HepG2 (cell line): ENCODE measurements at regions not wholly inside any gene's neighbourhood (a gene's known extent, or its start where the extent isn't known, plus 50 kb on each side); places are given as distances from the start of the nearest gene placed in this dataset.
A peak's percentile ranks its signal among the peaks of the same experiment; 100 is the strongest.

ENCODE experiments used
- ATAC-seq: fragments of 200-7000 bp; cut with Tn5 transposase; 3 replicates; pipeline ENCODE4 v1.9.1; 2020; ENCODE audit warnings: mild to moderate bottlenecking, moderate library complexity
- BruUV-seq: library from RNA; stranded (reverse); fragments of 400-500 nt; replicated peaks from 2 replicates; lab custom pipeline; 2021; lab: Mats Ljungman, UMichigan
- CTCF ChIA-PET: fragments of 300-600 bp; formaldehyde crosslinking; extraction: SDS; loops from one replicate; lab custom pipeline; 2021; ENCODE audit warnings: low total read pairs, inconsistent platforms, low intra/inter-chr PET ratio; lab: Yijun Ruan, JAX
- POLR2A ChIA-PET: fragments of 350-600 bp; sonication (Branson Sonifier 250); formaldehyde crosslinking; loops from one replicate; lab custom pipeline; 2020; ENCODE audit warnings: antibody characterized with exemption, inconsistent platforms; lab: Yijun Ruan, JAX
- DNase-seq: peaks from one replicate; pipeline ENCODE4 v3.0.0-alpha.2; 2015; ENCODE audit warnings: low spot score
- FAIRE-seq: peaks from 3 replicates; lab custom pipeline; 2011; peaks lifted over from hg19 to GRCh38; lab: Jason Lieb, UNC
- H2AFZ ChIP-seq: one replicate; pipeline ENCODE4 v1.6.1; 2011; ENCODE audit warnings: low read length, inconsistent platforms
- H3K27ac ChIP-seq: fragments of 300-600 bp; 3 replicates; pipeline ENCODE4 v1.8.0; 2011; ENCODE audit warnings: mixed run types, mild to moderate bottlenecking, mixed read lengths, low read length, inconsistent platforms; ENCODE audit not compliant: insufficient read depth; ENCODE audit errors: extremely low read length
- H3K27me3 ChIP-seq, 2 experiments: fragments of 200-600 bp in 1 of 2; 2 replicates in 1 of 2; 3 replicates in 1 of 2; pipeline versions ENCODE4 v1.6.0 to v1.8.0; 2011; ENCODE audit warnings: low read length in 2 of 2, mild to moderate bottlenecking in 2 of 2, moderate library complexity in 2 of 2, inconsistent platforms in 1 of 2; ENCODE audit not compliant: insufficient read depth in 2 of 2, control insufficient read depth in 1 of 2
- H3K36me3 ChIP-seq, 2 experiments: fragments of 200-600 bp in 1 of 2; replicated peaks in 1 of 2; 2 replicates in 1 of 2; 3 replicates in 1 of 2; pipeline versions ENCODE4 v1.5.1 to v1.8.0; 2011; ENCODE audit warnings: low read length in 2 of 2, inconsistent platforms in 1 of 2; ENCODE audit not compliant: insufficient read depth in 2 of 2, control insufficient read depth in 1 of 2
- H3K4me1 ChIP-seq: 2 replicates; pipeline ENCODE4 v1.5.1; 2012; ENCODE audit warnings: low read length, inconsistent platforms; ENCODE audit not compliant: insufficient read depth
- H3K4me2 ChIP-seq: 2 replicates; pipeline ENCODE4 v1.6.0; 2011; ENCODE audit warnings: low read depth, low read length, inconsistent platforms
- H3K4me3 ChIP-seq, 3 experiments: fragments of 200-600 bp in 1 of 3; sonication (generic), shearing (Covaris generic) in 1 of 3; replicated peaks in 1 of 3; 2 replicates each; pipeline ENCODE4 v1.5.1; 2011 to 2016; ENCODE audit warnings: low read length in 3 of 3, inconsistent platforms in 2 of 3, low read depth in 2 of 3, mild to moderate bottlenecking in 2 of 3, control low read depth in 1 of 3, mixed read lengths in 1 of 3; ENCODE audit not compliant: insufficient read depth in 1 of 3
- H3K79me2 ChIP-seq: one replicate; pipeline ENCODE4 v1.6.1; 2011; ENCODE audit warnings: low read length, inconsistent platforms; ENCODE audit not compliant: insufficient read depth
- H3K9ac ChIP-seq: 2 replicates; pipeline ENCODE4 v1.6.0; 2011; ENCODE audit warnings: mild to moderate bottlenecking, low read depth, low read length, inconsistent platforms; ENCODE audit not compliant: insufficient read depth
- H3K9me3 ChIP-seq: 2 replicates; pipeline ENCODE4 v1.5.1; 2012; ENCODE audit warnings: mild to moderate bottlenecking, low read length
- H4K20me1 ChIP-seq: 2 replicates; pipeline ENCODE4 v1.6.0; 2011; ENCODE audit warnings: inconsistent platforms, mild to moderate bottlenecking, low read length, moderate library complexity; ENCODE audit not compliant: insufficient read depth
- AGO2 ChIP-seq: fragments of 200-400 bp; formaldehyde crosslinking; optimal IDR thresholded peaks from 2 replicates; pipeline ENCODE3; 2017; ENCODE audit warnings: mild to moderate bottlenecking, low read depth, low read length, moderate library complexity
- CBFB ChIP-seq: sonication (generic); formaldehyde crosslinking; IDR thresholded peaks from 2 replicates; pipeline ENCODE4 v1.4.0; 2020; ENCODE audit warnings: missing genetic modification reagents
- FLYWCH1 ChIP-seq: sonication (generic); formaldehyde crosslinking; IDR thresholded peaks from 2 replicates; pipeline ENCODE4 v1.8.1; 2023; ENCODE audit warnings: mild to moderate bottlenecking, missing genetic modification reagents
- GTF3A ChIP-seq: sonication (generic); formaldehyde crosslinking; conservative IDR thresholded peaks from 2 replicates; pipeline ENCODE4 v1.4.0; 2020; ENCODE audit warnings: mild to moderate bottlenecking, missing genetic modification reagents
- HNRNPL ChIP-seq: fragments of 200-400 bp; formaldehyde crosslinking; IDR thresholded peaks from 2 replicates; pipeline ENCODE4 v1.6.1; 2017; ENCODE audit warnings: mild to moderate bottlenecking, low read depth, low read length
- NR2F6 ChIP-seq, 2 experiments: IDR thresholded peaks; 2 replicates each; pipeline ENCODE4 v1.6.1; 2016; ENCODE audit warnings: antibody characterized with exemption in 1 of 2, mild to moderate bottlenecking in 1 of 2
- SMAD9 ChIP-seq: sonication (generic); formaldehyde crosslinking; IDR thresholded peaks from 2 replicates; pipeline ENCODE4 v1.5.1; 2020; ENCODE audit warnings: mild to moderate bottlenecking, missing genetic modification reagents
- SPEN ChIP-seq: sonication (generic); formaldehyde crosslinking; IDR thresholded peaks from 2 replicates; pipeline ENCODE4 v1.5.1; 2020; ENCODE audit warnings: low read depth, mild to moderate bottlenecking, missing genetic modification reagents
- XBP1 ChIP-seq: sonication (generic); formaldehyde crosslinking; IDR thresholded peaks from 2 replicates; pipeline ENCODE4 v1.5.0; 2020; ENCODE audit warnings: missing genetic modification reagents
- ZFY ChIP-seq: sonication (generic); formaldehyde crosslinking; IDR thresholded peaks from 2 replicates; pipeline ENCODE4 v1.4.0; 2020; ENCODE audit warnings: missing genetic modification reagents
- ZNF430 ChIP-seq: sonication (generic); formaldehyde crosslinking; IDR thresholded peaks from 2 replicates; pipeline ENCODE4 v1.9.0; 2021; ENCODE audit warnings: mild to moderate bottlenecking, missing genetic modification reagents
- WGBS: methylation state at CpG from one replicate; pipeline ENCODE4 v1.1.6; 2017; ENCODE audit warnings: low lambda C conversion rate; 5-methylcytosine and 5-hydroxymethylcytosine counted together
- in situ Hi-C: cut with HindIII; loops from 2 replicates; pipeline ENCODE4 v1.10.0; 2017; ENCODE audit warnings: low pct_unique_long_range_greater_than_20kb; ENCODE audit not compliant: extremely low pct_ligation_motif_present
- intact Hi-C: fragments of 100-400 bp; cut with micrococcal nuclease; formaldehyde crosslinking; loops from one replicate; pipeline ENCODE4 v1.10.0; 2022; ENCODE audit not compliant: unreplicated experiment
- TF ChIP-seq, protein P1 (sequence below): sonication (generic); formaldehyde crosslinking; IDR thresholded peaks from 2 replicates; pipeline ENCODE4 v1.4.0; 2020; ENCODE audit warnings: missing genetic modification reagents, borderline replicate concordance
- TF ChIP-seq, protein P2 (sequence below): sonication (generic); formaldehyde crosslinking; IDR thresholded peaks from 2 replicates; pipeline ENCODE4 v1.5.1; 2020; ENCODE audit warnings: mild to moderate bottlenecking, missing genetic modification reagents, moderate library complexity

DNA sequence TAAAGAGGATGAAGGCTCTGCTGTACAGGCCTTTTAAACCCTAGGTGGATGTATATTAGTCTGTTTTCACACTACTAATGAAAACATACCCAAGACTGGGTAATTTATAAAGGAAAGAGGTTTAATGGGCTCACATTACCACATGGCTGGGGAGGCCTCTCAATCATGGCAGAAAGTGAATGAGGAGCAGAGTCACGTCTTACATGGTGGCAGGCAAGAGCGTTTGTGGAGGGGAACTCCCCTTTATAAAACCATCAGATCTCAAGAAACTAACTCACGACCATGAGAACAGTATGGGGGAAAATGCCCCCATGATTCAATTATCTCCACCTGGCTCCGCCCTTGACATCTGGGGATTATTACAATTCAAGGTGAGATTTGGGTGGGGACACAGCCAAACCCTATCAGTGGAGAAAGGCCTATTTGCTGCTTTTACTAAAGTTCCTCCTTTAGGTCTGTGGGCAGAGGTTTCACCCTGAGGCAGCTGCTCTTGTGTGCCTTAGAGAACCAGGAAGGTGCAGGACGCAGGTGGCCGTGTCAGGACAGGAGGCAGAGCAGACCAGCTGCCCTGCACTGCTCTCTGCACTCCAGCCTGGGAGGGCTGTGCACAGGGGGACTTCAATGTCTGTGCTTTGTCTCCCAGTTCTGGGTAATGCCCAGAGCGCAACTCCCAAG lies 178.8 kb upstream of the HDAC4 start:
- intact Hi-C loops: no loop called here
- DNase-seq (no peak), FAIRE-seq (no peak), ATAC-seq (no peak)
- no peak overlapping the region for H2AFZ ChIP-seq
- no peaks in the 10 kb centered on the region for H3K79me2 ChIP-seq
- H3K4me1 ChIP-seq: peaks cover 56% of the 10 kb centered on the region
- no peak overlapping the region for H3K27ac ChIP-seq
- no peak for TF ChIP-seq XBP1 (CRISPR knock-in tag)
- TF ChIP-seq, protein P1, sequence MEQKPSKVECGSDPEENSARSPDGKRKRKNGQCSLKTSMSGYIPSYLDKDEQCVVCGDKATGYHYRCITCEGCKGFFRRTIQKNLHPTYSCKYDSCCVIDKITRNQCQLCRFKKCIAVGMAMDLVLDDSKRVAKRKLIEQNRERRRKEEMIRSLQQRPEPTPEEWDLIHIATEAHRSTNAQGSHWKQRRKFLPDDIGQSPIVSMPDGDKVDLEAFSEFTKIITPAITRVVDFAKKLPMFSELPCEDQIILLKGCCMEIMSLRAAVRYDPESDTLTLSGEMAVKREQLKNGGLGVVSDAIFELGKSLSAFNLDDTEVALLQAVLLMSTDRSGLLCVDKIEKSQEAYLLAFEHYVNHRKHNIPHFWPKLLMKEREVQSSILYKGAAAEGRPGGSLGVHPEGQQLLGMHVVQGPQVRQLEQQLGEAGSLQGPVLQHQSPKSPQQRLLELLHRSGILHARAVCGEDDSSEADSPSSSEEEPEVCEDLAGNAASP (CRISPR knock-in tag): no peak
- TF ChIP-seq GTF3A (CRISPR knock-in tag): no peak
- TF ChIP-seq AGO2: no peak
- peak; percentile 92 for TF ChIP-seq ZNF430 (CRISPR knock-in tag)
- ChIA-PET CTCF (no interaction called here), POLR2A (no interaction called here)
- peaks cover 8 to 35% of the 10 kb centered on the region in 2 experiments; a peak in 3 of 5 replicates for H3K27me3 ChIP-seq
- H3K36me3 ChIP-seq: no peaks in the 10 kb centered on the region
- H4K20me1 ChIP-seq: no peaks in the 10 kb centered on the region
- H3K4me3 ChIP-seq: no peak overlapping the region
- BruUV-seq: no TSS peak
- H3K9ac ChIP-seq: no peak overlapping the region
- WGBS: 38% methylated on average over 7 of the region's 7 CpGs
- peaks cover 7% of the 10 kb centered on the region; the same call in 1 of the 2 replicates for H3K9me3 ChIP-seq
- H3K4me2 ChIP-seq: no peak overlapping the region
- in situ Hi-C loops: no loop called here

DNA sequence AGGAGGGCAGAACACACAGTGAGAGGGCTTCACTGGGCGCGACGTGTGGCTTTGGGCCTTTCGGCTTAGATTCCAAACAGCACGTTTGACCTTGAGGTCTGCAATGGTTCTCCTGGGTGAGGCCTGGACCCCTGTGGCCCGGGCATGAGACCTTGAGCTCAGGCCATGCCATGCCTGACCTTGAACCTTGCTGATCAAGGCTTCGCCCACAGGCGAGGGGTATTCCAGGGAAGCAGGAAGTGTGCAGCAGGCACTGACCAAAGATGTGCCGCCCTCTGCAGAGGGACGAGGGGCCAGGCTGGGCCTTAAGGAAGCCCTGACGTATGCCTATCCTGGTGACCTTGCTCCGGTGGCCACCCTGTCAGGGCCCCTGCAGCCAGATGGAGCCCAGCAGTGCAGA lies 178.3 kb upstream of the HDAC4 start:
- intact Hi-C loops (no loop called here), in situ Hi-C loops (no loop called here)
- H3K4me2 ChIP-seq: no peak overlapping the region
- peaks cover 62% of the 10 kb centered on the region for H3K4me1 ChIP-seq
- no peak overlapping the region for H2AFZ ChIP-seq
- BruUV-seq: no TSS peak
- ATAC-seq (no peak), DNase-seq (no peak), FAIRE-seq (no peak)
- no peak overlapping the region for H3K27ac ChIP-seq
- no peaks in the 10 kb centered on the region for H3K79me2 ChIP-seq
- H3K9ac ChIP-seq: no peak overlapping the region
- no peaks in the 10 kb centered on the region for H4K20me1 ChIP-seq
- ChIA-PET CTCF (no interaction called here), POLR2A (no interaction called here)
- WGBS: 49% methylated on average over 11 of the region's 12 CpGs
- H3K9me3 ChIP-seq: peaks cover 7% of the 10 kb centered on the region; the same call in 1 of the 2 replicates
- no peak overlapping the region for H3K4me3 ChIP-seq
- peaks cover 7 to 29% of the 10 kb centered on the region in 2 experiments; a peak in 3 of 5 replicates for H3K27me3 ChIP-seq
- H3K36me3 ChIP-seq: no peaks in the 10 kb centered on the region
- TF ChIP-seq NR2F6 (IDR thresholded peaks at IDR 0.05) (no peak), NR2F6 (CRISPR knock-in tag; IDR thresholded peaks at IDR 0.05) (peak; percentile 40; the same call in 1 of the 2 replicates), HNRNPL (0 out of 2 replicates have a peak, but pooled peaks have one; percentile 66), SPEN (CRISPR knock-in tag) (0 out of 2 replicates have a peak, but pooled peaks have one; percentile 40), FLYWCH1 (CRISPR knock-in tag) (no peak), SMAD9 (CRISPR knock-in tag) (no peak), ZFY (CRISPR knock-in tag) (peak; percentile 42; the same call in 1 of the 2 replicates), CBFB (no peak)
- TF ChIP-seq, protein P2, sequence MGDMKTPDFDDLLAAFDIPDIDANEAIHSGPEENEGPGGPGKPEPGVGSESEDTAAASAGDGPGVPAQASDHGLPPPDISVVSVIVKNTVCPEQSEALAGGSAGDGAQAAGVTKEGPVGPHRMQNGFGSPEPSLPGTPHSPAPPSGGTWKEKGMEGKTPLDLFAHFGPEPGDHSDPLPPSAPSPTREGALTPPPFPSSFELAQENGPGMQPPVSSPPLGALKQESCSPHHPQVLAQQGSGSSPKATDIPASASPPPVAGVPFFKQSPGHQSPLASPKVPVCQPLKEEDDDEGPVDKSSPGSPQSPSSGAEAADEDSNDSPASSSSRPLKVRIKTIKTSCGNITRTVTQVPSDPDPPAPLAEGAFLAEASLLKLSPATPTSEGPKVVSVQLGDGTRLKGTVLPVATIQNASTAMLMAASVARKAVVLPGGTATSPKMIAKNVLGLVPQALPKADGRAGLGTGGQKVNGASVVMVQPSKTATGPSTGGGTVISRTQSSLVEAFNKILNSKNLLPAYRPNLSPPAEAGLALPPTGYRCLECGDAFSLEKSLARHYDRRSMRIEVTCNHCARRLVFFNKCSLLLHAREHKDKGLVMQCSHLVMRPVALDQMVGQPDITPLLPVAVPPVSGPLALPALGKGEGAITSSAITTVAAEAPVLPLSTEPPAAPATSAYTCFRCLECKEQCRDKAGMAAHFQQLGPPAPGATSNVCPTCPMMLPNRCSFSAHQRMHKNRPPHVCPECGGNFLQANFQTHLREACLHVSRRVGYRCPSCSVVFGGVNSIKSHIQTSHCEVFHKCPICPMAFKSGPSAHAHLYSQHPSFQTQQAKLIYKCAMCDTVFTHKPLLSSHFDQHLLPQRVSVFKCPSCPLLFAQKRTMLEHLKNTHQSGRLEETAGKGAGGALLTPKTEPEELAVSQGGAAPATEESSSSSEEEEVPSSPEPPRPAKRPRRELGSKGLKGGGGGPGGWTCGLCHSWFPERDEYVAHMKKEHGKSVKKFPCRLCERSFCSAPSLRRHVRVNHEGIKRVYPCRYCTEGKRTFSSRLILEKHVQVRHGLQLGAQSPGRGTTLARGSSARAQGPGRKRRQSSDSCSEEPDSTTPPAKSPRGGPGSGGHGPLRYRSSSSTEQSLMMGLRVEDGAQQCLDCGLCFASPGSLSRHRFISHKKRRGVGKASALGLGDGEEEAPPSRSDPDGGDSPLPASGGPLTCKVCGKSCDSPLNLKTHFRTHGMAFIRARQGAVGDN: peak; percentile 35; the same call in 1 of the 2 replicates
